GM12878 (cell line): ENCODE measurements at regions not wholly inside any gene's neighbourhood (a gene's known extent, or its start where the extent isn't known, plus 50 kb on each side); places are given as distances from the start of the nearest gene placed in this dataset.

Source experiments
- ATAC-seq: fragments of 200-7000 bp; cut with Tn5 transposase; 3 replicates; pipeline ENCODE4 v1.9.1; 2020; ENCODE audit warnings: mild to moderate bottlenecking, moderate library complexity
- BruUV-seq: library from RNA; stranded (reverse); fragments of 400-500 nt; replicated peaks from 2 replicates; lab custom pipeline; 2021; lab: Mats Ljungman, UMichigan
- CTCF ChIA-PET: fragments of 300-600 bp; sonication (Branson Sonifier 250); formaldehyde crosslinking; extraction: SDS; loops from one replicate; lab custom pipeline; 2021; ENCODE audit warnings: inconsistent platforms; lab: Yijun Ruan, JAX
- POLR2A ChIA-PET: fragments of 350-600 bp; formaldehyde crosslinking; extraction: SDS; loops from one replicate; lab custom pipeline; 2021; ENCODE audit warnings: inconsistent platforms; lab: Charles Lee
- RAD21 ChIA-PET: fragments of 300-600 bp; sonication (Branson Sonifier 250); formaldehyde crosslinking; loops from one replicate; lab custom pipeline; 2023; ENCODE audit warnings: antibody characterized with exemption; ENCODE audit not compliant: unreplicated experiment; lab: Charles Lee
- SMC1A ChIA-PET: fragments of 300-600 bp; sonication (Branson Sonifier 250); formaldehyde crosslinking; loops from one replicate; lab custom pipeline; 2023; ENCODE audit not compliant: unreplicated experiment, uncharacterized antibody; lab: Charles Lee
- DNase-seq: peaks from one replicate; pipeline ENCODE4 v3.0.0-alpha.2; 2011; ENCODE audit warnings: low read depth, low spot score
- FAIRE-seq: peaks from 3 replicates; lab custom pipeline; 2011; peaks lifted over from hg19 to GRCh38; lab: Jason Lieb, UNC
- H2AFZ ChIP-seq: 2 replicates; pipeline ENCODE4 v1.6.0; 2011; ENCODE audit warnings: low read depth, low read length, control low read depth; ENCODE audit not compliant: control insufficient read depth
- H3K27ac ChIP-seq: 2 replicates; pipeline ENCODE4 v1.5.1; 2011; ENCODE audit warnings: control low read depth; ENCODE audit not compliant: control insufficient read depth, insufficient read depth
- H3K27me3 ChIP-seq, 2 experiments: replicated peaks in 1 of 2; 2 replicates each; pipeline versions ENCODE4 v1.6.0 to v1.6.1; 2011; ENCODE audit warnings: low read length in 1 of 2; ENCODE audit not compliant: control insufficient read depth in 2 of 2, insufficient read depth in 2 of 2
- H3K36me3 ChIP-seq, 2 experiments: 2 replicates each; pipeline ENCODE4 v1.5.1; 2011; ENCODE audit warnings: low read length in 1 of 2; ENCODE audit not compliant: control insufficient read depth in 2 of 2, insufficient read depth in 2 of 2
- H3K4me1 ChIP-seq: 2 replicates; pipeline ENCODE4 v1.6.1; 2011; ENCODE audit warnings: mild to moderate bottlenecking, low read length, moderate library complexity, mixed read lengths; ENCODE audit not compliant: control insufficient read depth, insufficient read depth
- H3K4me2 ChIP-seq: 2 replicates; pipeline ENCODE4 v1.6.0; 2011; ENCODE audit warnings: control low read depth; ENCODE audit not compliant: control insufficient read depth, insufficient read depth
- H3K4me3 ChIP-seq: fragments of 200-600 bp; sonication (generic); 2 replicates; pipeline ENCODE4 v1.5.1; 2016
- H3K79me2 ChIP-seq: 2 replicates; pipeline ENCODE4 v1.6.0; 2011; ENCODE audit warnings: low read length; ENCODE audit not compliant: control insufficient read depth, insufficient read depth
- H3K9ac ChIP-seq: 2 replicates; pipeline ENCODE4 v1.8.0; 2011; ENCODE audit warnings: low read length, control low read depth, mixed read lengths; ENCODE audit not compliant: control insufficient read depth, insufficient read depth
- H3K9me3 ChIP-seq: replicated peaks from 3 replicates; pipeline ENCODE4 v1.5.1; 2011; ENCODE audit warnings: mild to moderate bottlenecking, low read length; ENCODE audit not compliant: control insufficient read depth, insufficient read depth
- H4K20me1 ChIP-seq: 2 replicates; pipeline ENCODE4 v1.6.0; 2011; ENCODE audit not compliant: control insufficient read depth, insufficient read depth
- BHLHE40 ChIP-seq, 2 experiments: fragments of 450-650 bp in 1 of 2; IDR thresholded peaks; 2 replicates each; pipeline ENCODE4 v1.6.1; 2011 to 2017; ENCODE audit warnings: low read depth in 2 of 2, borderline replicate concordance in 1 of 2, improper control_type of control experiment in 1 of 2, low read length in 1 of 2, mild to moderate bottlenecking in 1 of 2
- ETV6 ChIP-seq, 2 experiments: fragments of 450-650 bp in 1 of 2; IDR thresholded peaks in 1 of 2; conservative IDR thresholded peaks in 1 of 2; 2 replicates each; pipeline ENCODE4 v1.6.1; 2014; ENCODE audit warnings: antibody characterized with exemption in 1 of 2, borderline replicate concordance in 1 of 2, low read depth in 1 of 2, mild to moderate bottlenecking in 1 of 2, moderate library complexity in 1 of 2
- FOXK2 ChIP-seq: fragments of 450-650 bp; IDR thresholded peaks from 2 replicates; pipeline ENCODE4 v1.6.1; 2017; ENCODE audit warnings: mild to moderate bottlenecking, moderate library complexity
- HDAC2 ChIP-seq: fragments of 200-600 bp; sonication (generic); IDR thresholded peaks from 2 replicates; pipeline ENCODE4 v1.6.1; 2017
- HDAC6 ChIP-seq: fragments of 200-600 bp; sonication (generic); IDR thresholded peaks from one replicate; pipeline ENCODE4 v1.8.0; 2017; ENCODE audit warnings: antibody characterized with exemption; ENCODE audit not compliant: unreplicated experiment
- JUNB ChIP-seq: IDR thresholded peaks from 2 replicates; pipeline ENCODE4 v1.6.1; 2016; ENCODE audit warnings: antibody characterized with exemption, mild to moderate bottlenecking
- RBBP5 ChIP-seq: fragments of 200-600 bp; sonication (generic); conservative IDR thresholded peaks from 2 replicates; pipeline ENCODE4 v1.6.1; 2016
- RCOR1 ChIP-seq: conservative IDR thresholded peaks from 2 replicates; pipeline ENCODE4 v1.6.1; 2012; ENCODE audit warnings: low read depth, low read length, improper control_type of control experiment
- SMARCA5 ChIP-seq: fragments of 450-650 bp; IDR thresholded peaks from 2 replicates; pipeline ENCODE4 v1.6.1; 2017; ENCODE audit warnings: mild to moderate bottlenecking
- SP1 ChIP-seq: IDR thresholded peaks from one replicate; pipeline ENCODE4 v1.6.1; 2011; ENCODE audit warnings: low read depth, low read length
- STAT3 ChIP-seq: IDR thresholded peaks from 2 replicates; pipeline ENCODE4 v1.6.1; 2011; ENCODE audit warnings: low read depth, low read length, improper control_type of control experiment
- SUZ12 ChIP-seq: fragments of 200-600 bp; sonication (generic); IDR thresholded peaks from one replicate; pipeline ENCODE4 v1.6.1; 2018; ENCODE audit warnings: antibody characterized with exemption, mild to moderate bottlenecking; ENCODE audit not compliant: unreplicated experiment
- TCF3 ChIP-seq: IDR thresholded peaks from 2 replicates; pipeline ENCODE4 v1.6.1; 2012; ENCODE audit warnings: low read depth, mild to moderate bottlenecking, low read length, borderline replicate concordance; ENCODE audit not compliant: insufficient read depth
- WGBS: methylation state at CpG from one replicate; pipeline ENCODE4 v1.1.6; 2016; ENCODE audit warnings: low lambda C conversion rate; ENCODE audit not compliant: insufficient replicate concordance, insufficient coverage; ENCODE audit errors: missing lambda C conversion rate; 5-methylcytosine and 5-hydroxymethylcytosine counted together
- in situ Hi-C: fragments of 300-500 bp; cut with MboI; formaldehyde crosslinking; loops from 9 replicates; pipeline ENCODE4 v1.14.3; 2018; ENCODE audit warnings: mixed read lengths
- intact Hi-C: fragments of 100-400 bp; cut with micrococcal nuclease; formaldehyde crosslinking; loops from one replicate; pipeline ENCODE4 v1.14.2; 2022; ENCODE audit not compliant: unreplicated experiment
- TF ChIP-seq, protein P1 (sequence below): fragments of 450-650 bp; formaldehyde crosslinking; IDR thresholded peaks from 2 replicates; pipeline ENCODE4 v1.4.0; 2020; ENCODE audit warnings: mild to moderate bottlenecking, moderate library complexity
- TF ChIP-seq, protein P2 (sequence below): IDR thresholded peaks from 2 replicates; pipeline ENCODE4 v1.6.1; 2011; ENCODE audit warnings: borderline replicate concordance, low read depth, mild to moderate bottlenecking, moderate library complexity, mixed read lengths, low read length; ENCODE audit not compliant: insufficient read depth; ENCODE audit errors: extremely low read length
- TF ChIP-seq, protein P3 (sequence below): fragments of 450-650 bp; IDR thresholded peaks from 2 replicates; pipeline ENCODE4 v1.6.1; 2017; ENCODE audit warnings: borderline replicate concordance

DNA sequence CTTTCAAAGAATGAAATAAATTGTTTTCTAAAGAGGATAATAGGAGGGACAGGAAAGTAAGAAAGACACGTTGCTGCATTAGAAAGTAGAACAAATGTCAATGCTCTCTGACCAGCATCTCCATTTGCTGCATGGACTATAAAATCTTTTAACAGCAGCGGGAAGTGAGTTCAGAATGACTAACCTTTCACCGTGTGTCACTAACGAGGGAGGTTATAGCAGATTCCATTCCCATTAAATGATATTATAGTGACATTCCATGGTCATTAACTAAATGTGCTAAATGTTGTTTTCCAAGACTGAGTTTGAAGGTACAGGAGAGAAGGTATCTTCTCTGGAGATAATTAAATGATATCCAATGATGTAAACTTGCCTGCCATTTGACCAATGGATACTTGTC lies 127.1 kb upstream of the HS3ST3A1 start:
- intact Hi-C loops: no loop called here

More for the DNA sequence above, 127.1 kb upstream of the HS3ST3A1 start:
- CTCF ChIA-PET: no interaction called here
- ATAC-seq (no peak), FAIRE-seq (no peak), DNase-seq (no peak)
- Histone ChIP-seq H3K27me3 (no peaks in the 10 kb centered on the region), H2AFZ (no peak overlapping the region), H4K20me1 (no peaks in the 10 kb centered on the region), H3K4me1 (no peaks in the 10 kb centered on the region), H3K36me3 (no peaks in the 10 kb centered on the region), H3K4me3 (no peak overlapping the region), H3K9ac (no peak overlapping the region), H3K27ac (no peak overlapping the region), H3K79me2 (no peaks in the 10 kb centered on the region), H3K4me2 (no peak overlapping the region), H3K9me3 (no peaks in the 10 kb centered on the region)
- WGBS: 33% methylated on average over 4 of the region's 4 CpGs
- POLR2A ChIA-PET: no interaction called here
- TF ChIP-seq, protein P1, sequence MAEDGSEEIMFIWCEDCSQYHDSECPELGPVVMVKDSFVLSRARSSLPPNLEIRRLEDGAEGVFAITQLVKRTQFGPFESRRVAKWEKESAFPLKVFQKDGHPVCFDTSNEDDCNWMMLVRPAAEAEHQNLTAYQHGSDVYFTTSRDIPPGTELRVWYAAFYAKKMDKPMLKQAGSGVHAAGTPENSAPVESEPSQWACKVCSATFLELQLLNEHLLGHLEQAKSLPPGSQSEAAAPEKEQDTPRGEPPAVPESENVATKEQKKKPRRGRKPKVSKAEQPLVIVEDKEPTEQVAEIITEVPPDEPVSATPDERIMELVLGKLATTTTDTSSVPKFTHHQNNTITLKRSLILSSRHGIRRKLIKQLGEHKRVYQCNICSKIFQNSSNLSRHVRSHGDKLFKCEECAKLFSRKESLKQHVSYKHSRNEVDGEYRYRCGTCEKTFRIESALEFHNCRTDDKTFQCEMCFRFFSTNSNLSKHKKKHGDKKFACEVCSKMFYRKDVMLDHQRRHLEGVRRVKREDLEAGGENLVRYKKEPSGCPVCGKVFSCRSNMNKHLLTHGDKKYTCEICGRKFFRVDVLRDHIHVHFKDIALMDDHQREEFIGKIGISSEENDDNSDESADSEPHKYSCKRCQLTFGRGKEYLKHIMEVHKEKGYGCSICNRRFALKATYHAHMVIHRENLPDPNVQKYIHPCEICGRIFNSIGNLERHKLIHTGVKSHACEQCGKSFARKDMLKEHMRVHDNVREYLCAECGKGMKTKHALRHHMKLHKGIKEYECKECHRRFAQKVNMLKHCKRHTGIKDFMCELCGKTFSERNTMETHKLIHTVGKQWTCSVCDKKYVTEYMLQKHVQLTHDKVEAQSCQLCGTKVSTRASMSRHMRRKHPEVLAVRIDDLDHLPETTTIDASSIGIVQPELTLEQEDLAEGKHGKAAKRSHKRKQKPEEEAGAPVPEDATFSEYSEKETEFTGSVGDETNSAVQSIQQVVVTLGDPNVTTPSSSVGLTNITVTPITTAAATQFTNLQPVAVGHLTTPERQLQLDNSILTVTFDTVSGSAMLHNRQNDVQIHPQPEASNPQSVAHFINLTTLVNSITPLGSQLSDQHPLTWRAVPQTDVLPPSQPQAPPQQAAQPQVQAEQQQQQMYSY (CRISPR knock-in tag): no peak
- TF ChIP-seq HDAC6 (no peak), RBBP5 (no peak), FOXK2 (no peak), BHLHE40 (IDR thresholded peaks at IDR 0.05; ENCODE audit: borderline replicate concordance in 1 of 2, low read depth in 2 of 2, low read length in 1 of 2) (no peak), RCOR1 (no peak), JUNB (no peak), TCF3 (no peak), SMARCA5 (no peak), SUZ12 (no peak), HDAC2 (no peak), STAT3 (no peak), SP1 (no peak), ETV6 (conservative IDR thresholded peaks at IDR 0.05 in 1 of 2, IDR thresholded peaks at IDR 0.05 in 1 of 2; ENCODE audit: borderline replicate concordance in 1 of 2, low read depth in 1 of 2) (no peak)
- TF ChIP-seq, protein P2, sequence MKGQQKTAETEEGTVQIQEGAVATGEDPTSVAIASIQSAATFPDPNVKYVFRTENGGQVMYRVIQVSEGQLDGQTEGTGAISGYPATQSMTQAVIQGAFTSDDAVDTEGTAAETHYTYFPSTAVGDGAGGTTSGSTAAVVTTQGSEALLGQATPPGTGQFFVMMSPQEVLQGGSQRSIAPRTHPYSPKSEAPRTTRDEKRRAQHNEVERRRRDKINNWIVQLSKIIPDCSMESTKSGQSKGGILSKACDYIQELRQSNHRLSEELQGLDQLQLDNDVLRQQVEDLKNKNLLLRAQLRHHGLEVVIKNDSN: no peak
- TF ChIP-seq, protein P3, sequence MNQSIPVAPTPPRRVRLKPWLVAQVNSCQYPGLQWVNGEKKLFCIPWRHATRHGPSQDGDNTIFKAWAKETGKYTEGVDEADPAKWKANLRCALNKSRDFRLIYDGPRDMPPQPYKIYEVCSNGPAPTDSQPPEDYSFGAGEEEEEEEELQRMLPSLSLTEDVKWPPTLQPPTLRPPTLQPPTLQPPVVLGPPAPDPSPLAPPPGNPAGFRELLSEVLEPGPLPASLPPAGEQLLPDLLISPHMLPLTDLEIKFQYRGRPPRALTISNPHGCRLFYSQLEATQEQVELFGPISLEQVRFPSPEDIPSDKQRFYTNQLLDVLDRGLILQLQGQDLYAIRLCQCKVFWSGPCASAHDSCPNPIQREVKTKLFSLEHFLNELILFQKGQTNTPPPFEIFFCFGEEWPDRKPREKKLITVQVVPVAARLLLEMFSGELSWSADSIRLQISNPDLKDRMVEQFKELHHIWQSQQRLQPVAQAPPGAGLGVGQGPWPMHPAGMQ: no peak
- RAD21 ChIA-PET: no interaction called here
- in situ Hi-C loops: no loop called here
- SMC1A ChIA-PET: no interaction called here
- BruUV-seq: no TSS peak
